ENCODE measurements at regions not wholly inside any gene's neighbourhood (a gene's known extent, or its start where the extent isn't known, plus 50 kb on each side); places are given as distances from the start of the nearest gene placed in this dataset.

DNA sequence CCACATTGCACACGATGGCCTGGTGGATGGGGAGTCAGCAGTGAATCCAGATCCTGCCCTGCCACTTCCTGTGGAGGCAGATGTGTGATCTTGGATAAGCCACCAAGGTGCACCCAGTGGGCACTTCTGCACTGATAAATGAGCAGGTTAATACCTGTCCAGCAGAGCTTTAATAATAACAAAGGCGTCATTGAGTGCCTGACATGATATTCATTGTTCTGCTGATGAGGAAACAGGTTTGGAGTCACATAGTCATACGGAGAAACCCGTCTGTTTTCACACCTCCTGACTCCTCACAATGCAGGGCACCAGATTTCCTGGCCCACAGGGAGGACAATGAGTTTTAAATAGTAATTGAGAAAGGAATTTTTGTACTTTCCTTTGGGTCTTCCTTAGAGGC is 324.6 kb upstream of the CDH5 start:
- DNase-seq (ENCODE audit: low read depth in 1 of 2, low spot score in 2 of 2) (no peak), FAIRE-seq (no peak)
- H3K23me2 ChIP-seq (ENCODE audit: low read depth, low read length), result no peaks in the 10 kb centered on the region
- POLR2A ChIA-PET (ENCODE audit: partially characterized antibody), result no interaction called here
- no peak overlapping the region for H3K14ac ChIP-seq (ENCODE audit: insufficient read length)
- no peak overlapping the region for H2BK12ac ChIP-seq (ENCODE audit: low read depth, low read length)
- TF ChIP-seq JUN (IDR thresholded peaks at IDR 0.05; ENCODE audit: low read depth, low read length), result no peak
- TF ChIP-seq CREB1 (IDR thresholded peaks at IDR 0.05), result no peak
- no peak for TF ChIP-seq BCL11A (IDR thresholded peaks at IDR 0.05; ENCODE audit: low read depth in 2 of 2, low read length in 2 of 2)
- TF ChIP-seq CBX8 (IDR thresholded peaks at IDR 0.05; ENCODE audit: borderline replicate concordance, low read depth, low read length), result no peak
- no peak overlapping the region for H3K27ac ChIP-seq (ENCODE audit: low read depth, low read length)
- no peak overlapping the region for H4K8ac ChIP-seq (ENCODE audit: extremely low read depth, insufficient read depth, low read length)
- H2BK20ac ChIP-seq (ENCODE audit: low read length), result no peak overlapping the region
- no peak overlapping the region for H4K5ac ChIP-seq (ENCODE audit: insufficient read length, low read depth, low read length)
- no peaks in the 10 kb centered on the region for H3K36me3 ChIP-seq (ENCODE audit: control insufficient read depth in 2 of 4, insufficient read depth in 4 of 4, low read length in 3 of 4)
- CTCF ChIA-PET (ENCODE audit: partially characterized antibody), result interaction anchor here (0.8 kb wide), 1 partner anchor 34 kb away, joined by 3 read pairs; no protein-coding TSS in a partner anchor
- no peak overlapping the region for H2AFZ ChIP-seq (ENCODE audit: low read length)
- no peaks in the 10 kb centered on the region for H4K20me1 ChIP-seq (replicated peaks in 1 of 2; ENCODE audit: control insufficient read depth in 1 of 2, insufficient read depth in 2 of 2, low read length in 2 of 2)
- H3K18ac ChIP-seq (ENCODE audit: extremely low read depth, low read length), result no peak overlapping the region
- H3K4me1 ChIP-seq (replicated peaks in 1 of 4; ENCODE audit: control insufficient read depth in 3 of 4, insufficient read depth in 4 of 4, low read length in 3 of 4), result 0 out of 7 replicates have a peak, but pooled peaks cover 0 to 3% (median 0%) of the 10 kb centered on the region in 4 experiments
- no peak overlapping the region for H3K56ac ChIP-seq (replicated peaks; ENCODE audit: insufficient read length, low read depth, low read length)
- H3K23ac ChIP-seq (ENCODE audit: insufficient read length), result no peak overlapping the region
- no peak overlapping the region for H2BK5ac ChIP-seq (ENCODE audit: low read depth, low read length)
- H4K91ac ChIP-seq (replicated peaks; ENCODE audit: insufficient read length, low read length), result no peak overlapping the region
- no peak overlapping the region for H3K4me3 ChIP-seq (ENCODE audit: extremely low read depth in 1 of 4, insufficient read depth in 2 of 4, low read depth in 3 of 4, low read length in 4 of 4)
- WGBS, 2 experiments (ENCODE audit: extremely low coverage in 1 of 2, insufficient coverage in 1 of 2, insufficient read length in 1 of 2, insufficient replicate concordance in 2 of 2, low coverage in 1 of 2, low lambda C conversion rate in 2 of 2, missing lambda C conversion rate in 1 of 2), result 90% methylated on average over 4 of the region's 4 CpGs; no CpG with 5 or more reads in 1 of the 2 experiments
- no peak overlapping the region for H3K4me2 ChIP-seq (ENCODE audit: insufficient read depth in 1 of 2, low read depth in 2 of 2, low read length in 2 of 2)
- H2BK120ac ChIP-seq (replicated peaks; ENCODE audit: low read depth, low read length), result no peak overlapping the region
- H3K79me1 ChIP-seq (ENCODE audit: low read depth, low read length), result no peaks in the 10 kb centered on the region
- no peak overlapping the region for H3K4ac ChIP-seq (replicated peaks; ENCODE audit: insufficient read length, low read depth, low read length)
- no peak overlapping the region for H3K9ac ChIP-seq (replicated peaks in 1 of 4; ENCODE audit: extremely low read depth in 1 of 4, low read depth in 3 of 4, low read length in 3 of 4)
- H3K79me2 ChIP-seq (ENCODE audit: control insufficient read depth in 1 of 2, insufficient read depth in 2 of 2, low read length in 2 of 2), result no peaks in the 10 kb centered on the region
- no peaks in the 10 kb centered on the region for H3K9me3 ChIP-seq (ENCODE audit: insufficient read depth in 2 of 2, low read depth in 1 of 2, low read length in 1 of 2)
- H3K27me3 ChIP-seq (replicated peaks in 1 of 4; ENCODE audit: control insufficient read depth in 3 of 4, extremely low read depth in 1 of 4, insufficient read depth in 3 of 4, low read length in 3 of 4), result no peaks in the 10 kb centered on the region; a peak in 1 of 7 replicates
- H2AK5ac ChIP-seq (ENCODE audit: low read depth, low read length), result no peak overlapping the region; the same call in 1 of the 2 replicates
- H2BK15ac ChIP-seq (ENCODE audit: low read length), result no peak overlapping the region

Measured in H1 (cell line).